HEK293 (cell line): ENCODE measurements at regions not wholly inside any gene's neighbourhood (a gene's known extent, or its start where the extent isn't known, plus 50 kb on each side); places are given as distances from the start of the nearest gene placed in this dataset.

Experiments
- CTCF ChIA-PET: fragments of 350-600 bp; formaldehyde crosslinking; extraction: SDS; loops from one replicate; lab custom pipeline; 2021; ENCODE audit warnings: antibody characterized with exemption; lab: Yijun Ruan, JAX
- POLR2A ChIA-PET: fragments of 300-600 bp; formaldehyde crosslinking; extraction: SDS; loops from one replicate; lab custom pipeline; 2020; ENCODE audit warnings: antibody characterized with exemption, inconsistent platforms; lab: Yijun Ruan, JAX
- H3K27ac ChIP-seq: fragments of 200-500 bp; sonication (Bioruptor generic); 2 replicates; pipeline ENCODE4 v1.5.1; 2014; ENCODE audit warnings: low read depth, low read length, control low read depth, inconsistent platforms; ENCODE audit errors: extremely low read depth
- H3K36me3 ChIP-seq, 2 experiments: fragments of 200-500 bp in 1 of 2; sonication (Bioruptor generic) in 1 of 2; 1 replicate in 1 of 2; 2 replicates in 1 of 2; pipeline ENCODE4 v1.5.1; 2014 to 2017; ENCODE audit warnings: inconsistent platforms in 2 of 2, low read length in 2 of 2; ENCODE audit not compliant: control insufficient read depth in 2 of 2, insufficient read depth in 1 of 2
- H3K4me1 ChIP-seq: fragments of 200-500 bp; sonication (Bioruptor generic); 2 replicates; pipeline ENCODE4 v1.5.1; 2014; ENCODE audit warnings: mild to moderate bottlenecking, low read length, inconsistent platforms; ENCODE audit not compliant: control insufficient read depth, insufficient read depth
- H3K4me3 ChIP-seq: 2 replicates; pipeline ENCODE4 v1.5.1; 2011; ENCODE audit warnings: low read depth, mild to moderate bottlenecking, control low read depth, low read length, moderate library complexity
- H3K9me3 ChIP-seq: fragments of 200-500 bp; sonication (Bioruptor generic); 2 replicates; pipeline ENCODE4 v1.5.1; 2014; ENCODE audit warnings: low read depth, low read length, inconsistent platforms; ENCODE audit not compliant: control insufficient read depth, insufficient read depth
- BCL11A ChIP-seq: fragments of 450-650 bp; formaldehyde crosslinking; IDR thresholded peaks from 2 replicates; pipeline ENCODE4 v1.5.1; 2016; ENCODE audit warnings: low read depth, missing biosample characterization, missing genetic modification characterization
- BCL11B ChIP-seq: fragments of 450-650 bp; formaldehyde crosslinking; IDR thresholded peaks from 2 replicates; pipeline ENCODE4 v1.5.1; 2016; ENCODE audit warnings: low read depth, missing biosample characterization, missing genetic modification characterization
- GLI4 ChIP-seq: fragments of 450-650 bp; formaldehyde crosslinking; IDR thresholded peaks from 2 replicates; pipeline ENCODE4 v1.5.1; 2016; ENCODE audit warnings: missing biosample characterization, missing genetic modification characterization
- MZF1 ChIP-seq: fragments of 450-650 bp; formaldehyde crosslinking; IDR thresholded peaks from 2 replicates; pipeline ENCODE4 v1.5.1; 2017; ENCODE audit warnings: missing biosample characterization, missing genetic modification characterization, borderline replicate concordance
- TRIM28 ChIP-seq: IDR thresholded peaks from 2 replicates; pipeline ENCODE4 v1.6.1; 2011; ENCODE audit warnings: low read length, control low read depth, borderline replicate concordance
- WT1 ChIP-seq: fragments of 450-650 bp; formaldehyde crosslinking; IDR thresholded peaks from 2 replicates; pipeline ENCODE4 v1.5.1; 2016; ENCODE audit warnings: missing biosample characterization, missing genetic modification characterization
- ZNF10 ChIP-seq: fragments of 450-650 bp; formaldehyde crosslinking; IDR thresholded peaks from 2 replicates; pipeline ENCODE4 v1.5.1; 2017; ENCODE audit warnings: missing biosample characterization, missing genetic modification characterization
- ZNF114 ChIP-seq: fragments of 450-650 bp; formaldehyde crosslinking; IDR thresholded peaks from 2 replicates; pipeline ENCODE4 v1.5.0; 2017; ENCODE audit warnings: missing biosample characterization, missing genetic modification characterization
- ZNF157 ChIP-seq: fragments of 450-650 bp; formaldehyde crosslinking; IDR thresholded peaks from 2 replicates; pipeline ENCODE4 v1.5.1; 2016; ENCODE audit warnings: missing biosample characterization, missing genetic modification characterization
- ZNF169 ChIP-seq: fragments of 450-650 bp; formaldehyde crosslinking; IDR thresholded peaks from 2 replicates; pipeline ENCODE4 v1.5.1; 2016; ENCODE audit warnings: missing biosample characterization, missing genetic modification characterization
- ZNF558 ChIP-seq: fragments of 450-650 bp; formaldehyde crosslinking; IDR thresholded peaks from 2 replicates; pipeline ENCODE4 v1.5.1; 2016; ENCODE audit warnings: missing biosample characterization, missing genetic modification characterization
- ZNF629 ChIP-seq: fragments of 450-650 bp; formaldehyde crosslinking; IDR thresholded peaks from 2 replicates; pipeline ENCODE4 v1.5.1; 2017; ENCODE audit warnings: missing biosample characterization, missing genetic modification characterization
- ZNF677 ChIP-seq: fragments of 450-650 bp; IDR thresholded peaks from 2 replicates; pipeline ENCODE4 v1.5.0; 2018; ENCODE audit warnings: missing biosample characterization, mild to moderate bottlenecking, missing genetic modification characterization, moderate library complexity
- ZNF792 ChIP-seq: fragments of 450-650 bp; formaldehyde crosslinking; IDR thresholded peaks from 2 replicates; pipeline ENCODE4 v1.5.1; 2016; ENCODE audit warnings: missing biosample characterization, missing genetic modification characterization
- ZNF837 ChIP-seq: fragments of 450-650 bp; formaldehyde crosslinking; IDR thresholded peaks from 2 replicates; pipeline ENCODE4 v1.5.1; 2016; ENCODE audit warnings: missing biosample characterization, missing genetic modification characterization
- TF ChIP-seq, protein P1 (sequence below): fragments of 450-650 bp; formaldehyde crosslinking; IDR thresholded peaks from 2 replicates; pipeline ENCODE4 v1.5.0; 2017; ENCODE audit warnings: missing biosample characterization, missing genetic modification characterization, borderline replicate concordance
- TF ChIP-seq, protein P2 (sequence below): fragments of 450-650 bp; formaldehyde crosslinking; IDR thresholded peaks from 2 replicates; pipeline ENCODE4 v1.5.1; 2016; ENCODE audit warnings: missing biosample characterization, missing genetic modification characterization
- TF ChIP-seq, protein P3 (sequence below): fragments of 450-650 bp; formaldehyde crosslinking; IDR thresholded peaks from 2 replicates; pipeline ENCODE4 v1.5.1; 2016; ENCODE audit warnings: missing biosample characterization, missing genetic modification characterization
- TF ChIP-seq, protein P4 (sequence below): fragments of 450-650 bp; formaldehyde crosslinking; IDR thresholded peaks from 2 replicates; pipeline ENCODE4 v1.5.1; 2017; ENCODE audit warnings: missing biosample characterization, missing genetic modification characterization
- TF ChIP-seq, protein P5 (sequence below): fragments of 450-650 bp; IDR thresholded peaks from 2 replicates; pipeline ENCODE4 v1.5.1; 2018; ENCODE audit warnings: missing biosample characterization, mild to moderate bottlenecking, missing genetic modification characterization

DNA sequence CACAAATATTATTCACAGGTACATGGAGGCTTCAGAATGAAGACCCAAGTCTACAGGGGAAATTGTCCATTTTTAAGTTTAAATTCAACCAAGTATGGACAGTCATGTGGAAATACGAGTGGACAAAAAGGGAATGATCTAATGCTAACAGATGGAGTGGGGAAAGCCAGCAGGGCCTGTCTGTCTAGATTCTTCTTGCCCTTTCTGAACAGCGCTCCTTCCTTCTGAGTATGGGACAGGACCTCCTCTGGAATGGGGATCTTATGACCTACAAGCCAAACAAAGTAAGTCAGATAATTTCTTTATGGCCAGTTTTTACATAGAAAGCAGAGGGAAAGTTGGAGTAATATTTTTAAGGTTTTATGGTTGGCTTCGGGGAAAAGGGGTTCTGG, 119.8 kb upstream of the NEK6 start (continued):
- TF ChIP-seq, protein P1, sequence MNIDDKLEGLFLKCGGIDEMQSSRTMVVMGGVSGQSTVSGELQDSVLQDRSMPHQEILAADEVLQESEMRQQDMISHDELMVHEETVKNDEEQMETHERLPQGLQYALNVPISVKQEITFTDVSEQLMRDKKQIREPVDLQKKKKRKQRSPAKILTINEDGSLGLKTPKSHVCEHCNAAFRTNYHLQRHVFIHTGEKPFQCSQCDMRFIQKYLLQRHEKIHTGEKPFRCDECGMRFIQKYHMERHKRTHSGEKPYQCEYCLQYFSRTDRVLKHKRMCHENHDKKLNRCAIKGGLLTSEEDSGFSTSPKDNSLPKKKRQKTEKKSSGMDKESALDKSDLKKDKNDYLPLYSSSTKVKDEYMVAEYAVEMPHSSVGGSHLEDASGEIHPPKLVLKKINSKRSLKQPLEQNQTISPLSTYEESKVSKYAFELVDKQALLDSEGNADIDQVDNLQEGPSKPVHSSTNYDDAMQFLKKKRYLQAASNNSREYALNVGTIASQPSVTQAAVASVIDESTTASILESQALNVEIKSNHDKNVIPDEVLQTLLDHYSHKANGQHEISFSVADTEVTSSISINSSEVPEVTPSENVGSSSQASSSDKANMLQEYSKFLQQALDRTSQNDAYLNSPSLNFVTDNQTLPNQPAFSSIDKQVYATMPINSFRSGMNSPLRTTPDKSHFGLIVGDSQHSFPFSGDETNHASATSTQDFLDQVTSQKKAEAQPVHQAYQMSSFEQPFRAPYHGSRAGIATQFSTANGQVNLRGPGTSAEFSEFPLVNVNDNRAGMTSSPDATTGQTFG (tag by site-specific recombination): no peak
- TF ChIP-seq GLI4 (tag by site-specific recombination) (no peak), ZNF792 (no peak), TRIM28 (no peak), ZNF157 (tag by site-specific recombination) (no peak), BCL11B (no peak)
- TF ChIP-seq, protein P2, sequence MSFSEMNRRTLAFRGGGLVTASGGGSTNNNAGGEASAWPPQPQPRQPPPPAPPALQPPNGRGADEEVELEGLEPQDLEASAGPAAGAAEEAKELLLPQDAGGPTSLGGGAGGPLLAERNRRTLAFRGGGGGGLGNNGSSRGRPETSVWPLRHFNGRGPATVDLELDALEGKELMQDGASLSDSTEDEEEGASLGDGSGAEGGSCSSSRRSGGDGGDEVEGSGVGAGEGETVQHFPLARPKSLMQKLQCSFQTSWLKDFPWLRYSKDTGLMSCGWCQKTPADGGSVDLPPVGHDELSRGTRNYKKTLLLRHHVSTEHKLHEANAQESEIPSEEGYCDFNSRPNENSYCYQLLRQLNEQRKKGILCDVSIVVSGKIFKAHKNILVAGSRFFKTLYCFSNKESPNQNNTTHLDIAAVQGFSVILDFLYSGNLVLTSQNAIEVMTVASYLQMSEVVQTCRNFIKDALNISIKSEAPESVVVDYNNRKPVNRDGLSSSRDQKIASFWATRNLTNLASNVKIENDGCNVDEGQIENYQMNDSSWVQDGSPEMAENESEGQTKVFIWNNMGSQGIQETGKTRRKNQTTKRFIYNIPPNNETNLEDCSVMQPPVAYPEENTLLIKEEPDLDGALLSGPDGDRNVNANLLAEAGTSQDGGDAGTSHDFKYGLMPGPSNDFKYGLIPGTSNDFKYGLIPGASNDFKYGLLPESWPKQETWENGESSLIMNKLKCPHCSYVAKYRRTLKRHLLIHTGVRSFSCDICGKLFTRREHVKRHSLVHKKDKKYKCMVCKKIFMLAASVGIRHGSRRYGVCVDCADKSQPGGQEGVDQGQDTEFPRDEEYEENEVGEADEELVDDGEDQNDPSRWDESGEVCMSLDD (tag by site-specific recombination): no peak

DNA sequence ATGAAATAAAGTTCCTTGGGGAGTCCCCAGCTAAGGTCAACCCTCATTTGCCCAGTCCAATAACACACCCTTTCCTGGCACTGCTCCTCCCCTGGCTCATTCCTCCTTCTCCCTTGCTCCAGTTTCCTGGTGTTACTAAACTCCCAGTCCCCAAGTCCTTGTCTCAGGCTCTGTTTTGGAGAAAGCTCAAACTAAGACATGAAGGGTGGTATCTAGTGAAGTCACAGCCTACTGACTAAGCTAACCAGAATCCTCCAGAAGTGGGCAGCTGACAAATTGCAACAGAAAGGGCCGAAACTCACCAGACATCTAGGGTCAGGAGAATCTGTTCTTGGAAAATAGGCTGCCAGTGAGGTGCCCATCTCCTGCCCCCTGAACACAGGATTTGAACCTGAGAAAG, 118.7 kb upstream of the NEK6 start:
- Histone ChIP-seq H3K4me1 (no peaks in the 10 kb centered on the region), H3K9me3 (no peaks in the 10 kb centered on the region), H3K36me3 (no peaks in the 10 kb centered on the region)
- POLR2A ChIA-PET: no interaction called here
- TF ChIP-seq WT1 (tag by site-specific recombination): no peak
- TF ChIP-seq, protein P3, sequence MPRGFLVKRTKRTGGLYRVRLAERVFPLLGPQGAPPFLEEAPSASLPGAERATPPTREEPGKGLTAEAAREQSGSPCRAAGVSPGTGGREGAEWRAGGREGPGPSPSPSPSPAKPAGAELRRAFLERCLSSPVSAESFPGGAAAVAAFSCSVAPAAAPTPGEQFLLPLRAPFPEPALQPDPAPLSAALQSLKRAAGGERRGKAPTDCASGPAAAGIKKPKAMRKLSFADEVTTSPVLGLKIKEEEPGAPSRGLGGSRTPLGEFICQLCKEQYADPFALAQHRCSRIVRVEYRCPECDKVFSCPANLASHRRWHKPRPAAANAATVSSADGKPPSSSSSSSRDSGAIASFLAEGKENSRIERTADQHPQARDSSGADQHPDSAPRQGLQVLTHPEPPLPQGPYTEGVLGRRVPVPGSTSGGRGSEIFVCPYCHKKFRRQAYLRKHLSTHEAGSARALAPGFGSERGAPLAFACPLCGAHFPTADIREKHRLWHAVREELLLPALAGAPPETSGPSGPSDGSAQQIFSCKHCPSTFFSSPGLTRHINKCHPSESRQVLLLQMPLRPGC (tag by site-specific recombination): no peak
- TF ChIP-seq ZNF169 (tag by site-specific recombination): no peak
- no peak for TF ChIP-seq ZNF114 (tag by site-specific recombination)
- TF ChIP-seq ZNF837: no peak
- TF ChIP-seq ZNF677 (tag by site-specific recombination): no peak
- no peak for TF ChIP-seq ZNF558 (tag by site-specific recombination)
- no peak for TF ChIP-seq ZNF10 (tag by site-specific recombination)
- no peak for TF ChIP-seq MZF1
- TF ChIP-seq ZNF629 (tag by site-specific recombination): no peak
- TF ChIP-seq BCL11A (tag by site-specific recombination): no peak
- TF ChIP-seq, protein P4, sequence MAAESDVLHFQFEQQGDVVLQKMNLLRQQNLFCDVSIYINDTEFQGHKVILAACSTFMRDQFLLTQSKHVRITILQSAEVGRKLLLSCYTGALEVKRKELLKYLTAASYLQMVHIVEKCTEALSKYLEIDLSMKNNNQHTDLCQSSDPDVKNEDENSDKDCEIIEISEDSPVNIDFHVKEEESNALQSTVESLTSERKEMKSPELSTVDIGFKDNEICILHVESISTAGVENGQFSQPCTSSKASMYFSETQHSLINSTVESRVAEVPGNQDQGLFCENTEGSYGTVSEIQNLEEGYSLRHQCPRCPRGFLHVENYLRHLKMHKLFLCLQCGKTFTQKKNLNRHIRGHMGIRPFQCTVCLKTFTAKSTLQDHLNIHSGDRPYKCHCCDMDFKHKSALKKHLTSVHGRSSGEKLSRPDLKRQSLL (tag by site-specific recombination): no peak
- TF ChIP-seq, protein P5, sequence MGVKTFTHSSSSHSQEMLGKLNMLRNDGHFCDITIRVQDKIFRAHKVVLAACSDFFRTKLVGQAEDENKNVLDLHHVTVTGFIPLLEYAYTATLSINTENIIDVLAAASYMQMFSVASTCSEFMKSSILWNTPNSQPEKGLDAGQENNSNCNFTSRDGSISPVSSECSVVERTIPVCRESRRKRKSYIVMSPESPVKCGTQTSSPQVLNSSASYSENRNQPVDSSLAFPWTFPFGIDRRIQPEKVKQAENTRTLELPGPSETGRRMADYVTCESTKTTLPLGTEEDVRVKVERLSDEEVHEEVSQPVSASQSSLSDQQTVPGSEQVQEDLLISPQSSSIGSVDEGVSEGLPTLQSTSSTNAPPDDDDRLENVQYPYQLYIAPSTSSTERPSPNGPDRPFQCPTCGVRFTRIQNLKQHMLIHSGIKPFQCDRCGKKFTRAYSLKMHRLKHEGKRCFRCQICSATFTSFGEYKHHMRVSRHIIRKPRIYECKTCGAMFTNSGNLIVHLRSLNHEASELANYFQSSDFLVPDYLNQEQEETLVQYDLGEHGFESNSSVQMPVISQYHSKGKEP (tag by site-specific recombination): no peak
- TF ChIP-seq, all 188 proteins: peak for 0
- no peak overlapping the region for H3K4me3 ChIP-seq
- no peak overlapping the region for H3K27ac ChIP-seq
- CTCF ChIA-PET: interaction anchor here (0.7 to 2.4 kb wide), 3 partner anchors 12 to 181 kb away, joined by 3 to 7 read pairs (median 4); no protein-coding TSS in a partner anchor
